MG63 (cell line): ENCODE measurements at regions not wholly inside any gene's neighbourhood (a gene's known extent, or its start where the extent isn't known, plus 50 kb on each side); places are given as distances from the start of the nearest gene placed in this dataset.

ENCODE experiments used
- DNase-seq: peaks from one replicate; pipeline ENCODE4 v3.0.0-alpha.2; 2020
- H3K27me3 ChIP-seq: fragments of 250-450 bp; sonication (Bioruptor Pico); 2 replicates; pipeline ENCODE4 v1.5.1; 2020; ENCODE audit warnings: mild to moderate bottlenecking, moderate library complexity
- H3K36me3 ChIP-seq: fragments of 250-450 bp; sonication (Bioruptor Pico); 2 replicates; pipeline ENCODE4 v1.5.1; 2020; ENCODE audit warnings: mild to moderate bottlenecking, moderate library complexity
- H3K4me3 ChIP-seq: fragments of 250-450 bp; sonication (Bioruptor Pico); 2 replicates; pipeline ENCODE4 v1.5.1; 2020; ENCODE audit warnings: mild to moderate bottlenecking, moderate library complexity
- H3K9me3 ChIP-seq: fragments of 250-450 bp; sonication (Bioruptor Pico); 2 replicates; pipeline ENCODE4 v1.5.1; 2020; ENCODE audit warnings: mild to moderate bottlenecking, moderate library complexity

DNA sequence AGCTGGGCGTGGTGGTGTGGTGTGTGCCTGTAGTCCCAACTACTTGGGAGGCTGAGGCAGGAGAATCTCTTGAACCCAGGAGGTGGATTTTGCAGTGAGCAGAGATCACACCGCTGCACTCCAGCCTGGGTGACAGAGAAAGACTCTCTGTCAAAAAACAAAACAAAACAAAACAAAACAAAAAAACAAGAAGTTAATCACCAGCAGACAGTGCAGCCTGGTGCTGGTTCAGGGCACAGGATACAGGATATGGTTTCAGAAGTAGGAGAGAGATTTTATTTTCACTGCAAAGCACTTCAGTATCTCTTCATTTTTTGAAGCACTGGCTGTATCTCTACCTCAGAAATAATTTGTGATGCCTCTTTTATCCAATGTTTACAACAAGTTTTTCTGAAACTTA lies 1222.9 kb upstream of the PRKX start:
- Histone ChIP-seq H3K27me3 (no peaks in the 10 kb centered on the region), H3K4me3 (no peak overlapping the region), H3K9me3 (no peaks in the 10 kb centered on the region), H3K36me3 (no peaks in the 10 kb centered on the region)
- no peak for DNase-seq

DNA sequence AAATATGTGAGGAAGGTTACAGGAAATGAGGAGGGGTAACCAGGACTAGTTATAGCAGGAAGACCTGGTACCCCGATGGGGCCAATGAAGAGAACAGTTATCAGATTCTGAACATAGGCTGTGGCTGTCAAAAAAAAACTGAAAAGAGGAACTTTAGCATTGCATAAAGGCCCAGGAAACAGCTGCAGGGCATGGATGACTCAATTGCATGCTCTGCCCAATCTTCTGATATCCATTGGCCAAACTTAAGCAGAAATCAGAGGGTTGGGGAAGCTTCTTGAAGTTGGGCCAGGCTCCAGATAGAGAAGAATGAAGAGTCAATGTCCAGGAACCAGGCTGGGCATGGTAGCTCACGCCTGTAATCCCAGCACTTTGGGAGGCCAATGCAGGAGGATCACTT lies 1222.4 kb upstream of the PRKX start:
- no peaks in the 10 kb centered on the region for H3K36me3 ChIP-seq
- H3K27me3 ChIP-seq = no peaks in the 10 kb centered on the region
- peak; percentile 0 for DNase-seq
- H3K4me3 ChIP-seq = no peak overlapping the region
- no peaks in the 10 kb centered on the region for H3K9me3 ChIP-seq

DNA sequence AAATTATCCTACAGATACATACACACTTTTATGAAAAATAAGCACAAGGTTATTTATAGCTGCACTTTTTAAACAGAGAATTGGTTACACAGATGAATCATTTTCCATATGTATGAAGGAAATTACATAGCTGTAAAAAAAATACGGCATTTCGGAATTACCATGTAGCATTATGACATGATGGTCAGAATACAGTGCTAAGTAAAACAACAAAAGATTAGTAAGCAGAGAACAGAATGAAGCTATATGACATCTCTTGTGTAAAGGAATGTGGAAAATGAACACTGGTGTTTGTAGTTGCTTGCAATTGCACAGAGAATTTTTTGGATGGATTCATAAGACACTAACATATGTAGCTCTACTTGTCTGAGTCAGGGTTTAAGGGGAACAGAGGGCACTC lies 1222.0 kb upstream of the PRKX start:
- H3K4me3 ChIP-seq = no peak overlapping the region
- no peak for DNase-seq
- no peaks in the 10 kb centered on the region for H3K27me3 ChIP-seq
- H3K9me3 ChIP-seq = no peaks in the 10 kb centered on the region
- H3K36me3 ChIP-seq = no peaks in the 10 kb centered on the region

DNA sequence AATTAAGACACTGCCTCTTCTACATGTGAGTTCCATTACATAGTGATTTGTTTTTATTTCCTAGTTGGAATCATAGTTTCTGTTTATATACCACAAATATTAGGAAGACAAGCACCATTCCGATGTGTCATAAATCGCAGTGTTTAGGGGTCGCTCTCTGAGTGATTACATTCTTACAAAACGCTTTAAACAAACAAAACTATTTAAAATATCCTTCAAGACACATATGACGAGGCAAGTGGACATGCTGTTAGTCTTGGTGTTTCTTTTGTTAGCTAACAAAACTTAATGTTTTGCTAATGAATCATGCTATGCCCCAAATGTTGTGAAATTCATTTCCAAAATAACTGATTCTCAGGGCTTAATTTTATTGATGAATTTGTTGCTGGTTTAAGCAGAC lies 1219.3 kb upstream of the PRKX start:
- Histone ChIP-seq H3K9me3 (no peaks in the 10 kb centered on the region), H3K4me3 (no peak overlapping the region), H3K27me3 (no peaks in the 10 kb centered on the region), H3K36me3 (no peaks in the 10 kb centered on the region)
- no peak for DNase-seq

DNA sequence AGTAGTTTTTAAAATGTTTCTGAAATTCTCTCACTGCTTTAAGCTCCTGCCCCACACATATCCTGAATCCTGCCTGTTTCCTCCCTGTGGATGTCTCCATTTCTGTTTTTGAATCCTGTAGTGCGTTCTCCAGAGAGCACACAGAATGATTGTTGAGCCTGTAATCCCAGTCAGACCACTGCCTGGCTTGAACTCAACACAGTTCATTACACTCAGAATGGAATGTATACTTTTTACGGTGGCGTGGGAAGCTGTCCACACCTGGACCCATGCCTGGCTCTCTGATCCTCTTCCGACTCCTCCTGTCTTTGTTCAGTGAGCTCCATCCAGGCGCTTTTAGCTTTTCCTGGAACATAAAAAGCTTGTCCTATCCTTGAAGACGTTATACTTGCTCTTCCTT lies 1217.0 kb upstream of the PRKX start:
- Histone ChIP-seq H3K9me3 (no peaks in the 10 kb centered on the region), H3K36me3 (no peaks in the 10 kb centered on the region), H3K27me3 (no peaks in the 10 kb centered on the region), H3K4me3 (no peak overlapping the region)
- DNase-seq = no peak

DNA sequence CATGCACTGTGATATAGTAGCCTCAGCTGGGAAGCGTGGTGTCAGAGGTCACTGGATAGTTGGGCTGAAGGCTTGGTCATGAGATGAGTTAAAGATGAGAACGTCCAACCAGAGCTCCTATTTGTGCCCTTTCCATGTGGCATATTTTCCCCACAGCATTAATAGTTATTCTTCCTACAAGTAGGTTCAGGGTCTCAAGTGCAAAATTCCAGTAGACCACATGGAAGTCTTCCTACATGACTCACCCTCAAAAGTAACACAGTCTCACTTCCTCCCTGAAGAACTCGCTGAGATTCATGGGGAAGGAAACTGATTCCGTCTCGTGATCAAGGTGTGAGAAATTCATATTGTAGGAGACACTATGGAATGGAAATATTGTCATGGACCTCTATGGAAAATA lies 1212.5 kb upstream of the PRKX start:
- Histone ChIP-seq H3K9me3 (no peaks in the 10 kb centered on the region), H3K36me3 (no peaks in the 10 kb centered on the region), H3K4me3 (no peak overlapping the region), H3K27me3 (no peaks in the 10 kb centered on the region)
- DNase-seq = no peak

DNA sequence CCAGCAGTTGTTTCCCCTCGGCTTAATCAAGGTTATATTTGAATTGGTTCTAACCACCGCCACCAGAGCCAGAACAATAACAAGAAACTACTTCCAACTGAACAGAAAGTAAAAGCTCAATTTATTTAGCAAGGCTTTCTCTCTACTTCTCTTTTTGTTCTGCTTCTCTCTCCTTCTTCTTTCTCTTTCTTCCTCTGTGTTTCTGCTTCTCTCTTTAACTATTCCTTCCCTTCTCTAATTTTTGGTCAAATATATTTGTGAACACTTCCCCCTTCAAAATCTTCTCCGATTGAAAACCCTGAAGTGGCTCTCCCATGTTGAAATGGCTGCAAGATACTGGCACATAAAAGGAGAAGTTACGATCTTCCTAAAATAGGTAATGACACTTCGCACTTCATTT lies 1195.9 kb upstream of the PRKX start:
- Histone ChIP-seq H3K27me3 (no peaks in the 10 kb centered on the region), H3K4me3 (no peak overlapping the region), H3K36me3 (no peaks in the 10 kb centered on the region), H3K9me3 (no peaks in the 10 kb centered on the region)
- no peak for DNase-seq

DNA sequence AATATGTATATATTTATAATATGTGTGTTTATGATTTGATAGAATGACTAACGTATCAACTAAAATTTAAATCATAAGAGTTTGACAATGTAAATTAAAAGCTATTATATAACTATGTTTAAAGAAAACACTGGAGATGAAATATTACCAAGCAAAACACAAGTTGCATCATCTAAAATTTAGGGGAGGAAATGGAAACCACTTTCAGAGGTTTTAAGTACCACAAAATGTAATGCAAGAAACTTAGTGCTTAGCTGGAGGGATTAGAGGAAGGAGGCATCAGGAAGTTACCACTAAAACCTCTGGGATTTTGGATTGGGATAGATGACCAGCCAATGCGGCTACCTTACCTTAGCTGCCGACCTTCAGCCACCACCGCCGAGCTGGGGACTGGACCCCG lies 1192.1 kb upstream of the PRKX start:
- H3K27me3 ChIP-seq = no peaks in the 10 kb centered on the region
- no peak overlapping the region for H3K4me3 ChIP-seq
- no peak for DNase-seq
- H3K9me3 ChIP-seq = no peaks in the 10 kb centered on the region
- no peaks in the 10 kb centered on the region for H3K36me3 ChIP-seq

DNA sequence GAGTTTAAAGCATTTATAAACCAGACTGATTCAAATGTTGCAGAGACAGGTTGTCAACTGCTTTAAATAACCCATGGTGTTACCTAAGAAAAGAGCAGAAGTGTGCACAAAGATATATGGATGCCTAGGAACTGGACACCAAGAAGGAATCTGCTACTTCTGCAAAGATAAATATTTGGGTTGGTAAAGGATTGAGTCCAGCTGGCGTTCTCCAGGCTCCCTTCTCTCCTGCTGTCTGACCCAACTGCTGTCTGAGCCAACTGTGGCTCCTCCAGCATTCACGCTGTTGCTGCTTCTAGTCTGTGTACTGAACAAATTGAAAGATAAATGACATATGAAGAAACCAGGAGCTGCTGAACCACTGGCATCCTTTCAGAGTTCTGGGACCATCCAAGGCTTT lies 1167.8 kb upstream of the PRKX start:
- H3K9me3 ChIP-seq = no peaks in the 10 kb centered on the region

DNA sequence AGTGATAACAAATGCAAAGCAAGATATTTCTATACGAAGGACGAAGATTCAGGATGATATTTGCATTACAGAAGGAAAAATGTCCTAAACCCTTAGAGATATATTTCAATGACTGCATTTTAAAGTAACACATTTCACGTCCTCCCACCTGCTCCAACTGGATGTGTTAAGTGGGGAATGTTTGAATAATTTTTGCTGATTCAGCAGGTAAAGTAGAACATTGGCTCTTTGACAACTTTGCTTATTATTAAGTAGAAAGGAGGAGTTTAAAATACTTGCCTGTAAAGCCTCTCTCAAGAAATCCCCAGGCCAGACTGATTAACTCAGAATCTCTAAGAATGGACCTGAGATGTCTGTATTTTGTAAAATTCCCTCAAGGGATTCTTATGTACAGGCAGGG lies 1165.2 kb upstream of the PRKX start:
- DNase-seq = no peak
- no peaks in the 10 kb centered on the region for H3K36me3 ChIP-seq
- no peak overlapping the region for H3K4me3 ChIP-seq
- no peaks in the 10 kb centered on the region for H3K9me3 ChIP-seq
- no peaks in the 10 kb centered on the region for H3K27me3 ChIP-seq

More for the DNA sequence above, 1167.8 kb upstream of the PRKX start:
- no peak for DNase-seq
- Histone ChIP-seq H3K27me3 (no peaks in the 10 kb centered on the region), H3K36me3 (no peaks in the 10 kb centered on the region), H3K4me3 (no peak overlapping the region)

DNA sequence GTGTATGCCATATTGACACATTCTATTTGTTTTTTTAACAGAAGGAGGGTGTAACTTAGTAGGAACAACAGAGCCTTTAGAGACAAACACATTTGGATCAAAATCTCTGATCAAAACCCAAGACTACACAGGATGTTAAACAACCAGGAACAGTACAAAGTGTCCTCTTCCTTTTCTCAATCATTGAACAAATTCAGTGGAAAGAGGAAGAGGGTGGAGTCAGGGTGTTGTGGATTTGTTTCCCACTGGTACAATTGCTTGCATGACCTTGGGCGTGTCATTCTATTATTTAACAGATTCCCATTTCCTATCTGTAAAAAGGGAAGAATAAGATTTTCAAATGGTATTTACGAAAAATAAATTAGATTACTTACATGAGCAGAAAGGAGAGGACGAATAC lies 1162.8 kb upstream of the PRKX start:
- Histone ChIP-seq H3K9me3 (no peaks in the 10 kb centered on the region), H3K27me3 (no peaks in the 10 kb centered on the region), H3K36me3 (no peaks in the 10 kb centered on the region), H3K4me3 (no peak overlapping the region)
- DNase-seq = no peak

DNA sequence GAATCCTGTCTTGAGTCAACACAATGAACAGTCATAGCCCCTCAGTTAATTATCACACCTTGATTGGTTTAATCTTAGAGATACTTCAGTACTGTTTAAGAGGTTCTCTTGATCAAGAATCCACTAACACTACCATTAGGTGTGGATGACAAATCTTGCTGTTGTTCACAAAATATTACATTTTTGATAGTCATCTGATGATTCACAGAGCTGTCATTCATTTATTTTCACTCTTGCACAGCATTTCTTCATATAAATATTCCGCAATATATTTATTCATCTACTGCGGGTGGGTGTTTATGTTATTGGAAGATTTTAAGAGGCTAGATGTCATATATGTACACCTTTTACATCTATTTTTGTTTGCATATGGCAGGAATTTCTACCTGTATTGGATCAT lies 1138.1 kb upstream of the PRKX start:
- no peaks in the 10 kb centered on the region for H3K27me3 ChIP-seq
- H3K36me3 ChIP-seq = no peaks in the 10 kb centered on the region
- H3K4me3 ChIP-seq = no peak overlapping the region
- no peak for DNase-seq
- no peaks in the 10 kb centered on the region for H3K9me3 ChIP-seq

DNA sequence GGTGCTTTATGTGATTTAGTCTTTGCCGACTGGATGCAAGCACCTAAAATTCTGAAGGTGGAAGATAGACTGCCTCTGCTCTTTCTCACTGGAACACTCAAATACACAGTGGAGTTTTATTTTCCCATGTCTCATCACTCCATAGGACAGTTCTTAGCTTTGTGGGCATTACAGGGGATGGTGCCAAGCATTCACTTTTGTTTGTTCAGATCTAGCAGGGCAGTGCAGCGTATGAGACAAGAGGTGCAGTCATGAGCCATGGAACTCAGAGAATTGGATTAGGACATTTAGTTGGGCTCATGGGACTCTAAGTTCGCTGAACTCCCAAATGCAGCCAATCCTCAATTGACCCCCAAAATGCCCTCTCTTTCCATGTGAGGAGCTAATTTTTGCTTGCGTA lies 1136.9 kb upstream of the PRKX start:
- H3K27me3 ChIP-seq = no peaks in the 10 kb centered on the region
- no peak for DNase-seq
- H3K36me3 ChIP-seq = no peaks in the 10 kb centered on the region
- H3K4me3 ChIP-seq = no peak overlapping the region
- no peaks in the 10 kb centered on the region for H3K9me3 ChIP-seq

DNA sequence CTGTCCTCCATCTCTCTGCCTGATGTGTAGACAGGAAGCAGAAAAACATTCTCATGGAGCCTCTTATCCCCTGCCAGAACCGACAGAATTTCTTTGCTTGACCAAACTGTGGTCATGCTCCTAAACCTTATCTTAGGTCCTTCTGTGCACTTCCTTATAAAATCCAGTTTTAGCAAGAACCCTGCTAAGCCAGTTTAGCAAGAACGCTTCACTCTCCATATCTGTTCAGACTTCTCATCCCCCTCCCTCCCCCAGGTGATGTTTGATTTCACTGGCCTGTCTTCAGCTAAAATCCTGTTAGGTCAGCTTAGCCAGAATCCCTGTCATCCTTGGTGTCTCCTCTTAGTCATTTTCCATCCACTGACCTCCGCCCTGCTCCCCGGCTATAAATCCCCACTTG lies 1130.9 kb upstream of the PRKX start:
- no peak overlapping the region for H3K4me3 ChIP-seq
- H3K9me3 ChIP-seq = no peaks in the 10 kb centered on the region
- no peak for DNase-seq
- H3K27me3 ChIP-seq = no peaks in the 10 kb centered on the region
- no peaks in the 10 kb centered on the region for H3K36me3 ChIP-seq

DNA sequence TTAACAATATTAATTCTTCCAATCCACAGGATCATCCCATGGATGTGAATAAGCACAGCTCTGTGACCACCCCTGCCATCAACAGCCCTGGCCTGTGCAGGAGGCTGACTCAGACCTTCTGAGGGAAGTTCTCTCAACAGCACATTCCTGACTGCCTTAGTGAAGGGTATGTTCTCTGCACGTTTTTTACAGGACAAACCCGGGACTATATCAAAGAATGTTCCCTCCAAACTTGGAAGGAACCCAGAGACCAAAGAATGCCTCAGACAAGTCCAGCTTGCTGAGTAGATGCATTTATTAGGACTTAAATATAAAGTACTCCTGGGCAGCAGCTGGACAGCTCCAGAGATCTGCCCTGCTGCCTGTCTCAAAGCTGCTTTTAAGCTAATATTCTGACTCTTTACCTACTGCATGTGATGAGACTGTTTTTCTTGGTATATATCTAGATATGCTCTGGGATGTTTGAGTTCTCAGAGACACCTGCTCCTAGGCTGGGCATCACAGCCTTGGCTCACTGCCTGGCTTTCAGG lies 1127.8 kb upstream of the PRKX start:
- Histone ChIP-seq H3K36me3 (no peaks in the 10 kb centered on the region), H3K9me3 (no peaks in the 10 kb centered on the region), H3K4me3 (no peak overlapping the region), H3K27me3 (no peaks in the 10 kb centered on the region)
- DNase-seq = no peak

DNA sequence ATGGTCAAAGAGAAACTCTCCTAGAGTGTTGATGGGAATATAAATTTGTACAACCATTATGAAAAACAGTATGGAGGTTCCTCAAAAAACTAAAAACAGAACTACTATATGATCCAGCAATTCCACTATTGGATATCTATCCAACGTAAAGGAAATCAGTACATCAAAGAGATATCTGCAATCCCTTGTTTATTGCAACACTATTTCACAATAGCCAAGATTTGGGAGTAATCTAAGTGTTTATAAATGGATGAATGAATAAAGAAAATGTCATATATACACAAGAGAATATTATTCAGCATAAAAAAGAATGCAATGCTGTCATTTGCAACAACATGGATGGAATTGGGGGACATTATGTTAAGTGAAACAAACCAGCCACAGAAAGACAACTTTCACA lies 1118.1 kb upstream of the PRKX start:
- no peak for DNase-seq
- H3K9me3 ChIP-seq = no peaks in the 10 kb centered on the region
- no peaks in the 10 kb centered on the region for H3K27me3 ChIP-seq
- H3K36me3 ChIP-seq = no peaks in the 10 kb centered on the region
- no peak overlapping the region for H3K4me3 ChIP-seq

DNA sequence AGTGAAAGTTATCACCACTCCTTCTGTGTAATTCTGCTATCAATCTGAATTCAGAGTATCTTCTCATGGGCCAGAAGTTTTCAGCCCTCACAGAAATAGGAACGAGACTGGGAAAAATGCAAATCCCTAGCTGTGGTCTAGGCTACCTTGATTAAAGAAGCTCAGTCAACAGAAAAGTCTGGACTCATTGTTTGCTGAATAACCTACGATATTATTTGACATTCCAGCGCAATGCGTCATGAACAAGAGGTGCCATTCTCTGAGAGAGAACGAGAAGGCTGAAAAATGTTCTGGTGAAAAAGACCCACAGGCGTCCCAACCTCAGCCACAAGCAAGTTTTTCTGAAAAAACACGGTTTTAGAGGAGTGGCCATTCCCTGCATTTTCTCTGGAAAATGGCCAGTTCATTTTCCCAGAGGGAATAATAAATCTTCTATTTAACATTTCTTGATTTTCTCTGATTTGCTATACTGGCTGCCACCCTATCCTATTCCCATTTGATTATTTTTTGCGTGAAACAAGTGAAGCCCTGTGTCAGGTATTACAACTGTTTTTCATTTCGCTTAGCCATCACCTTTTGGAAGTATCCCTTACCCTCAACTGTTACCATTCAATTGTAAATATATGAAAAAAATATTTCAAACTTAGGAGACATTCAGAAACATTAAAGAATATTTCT lies 1117.6 kb upstream of the PRKX start:
- Histone ChIP-seq H3K27me3 (no peaks in the 10 kb centered on the region), H3K36me3 (no peaks in the 10 kb centered on the region), H3K4me3 (no peak overlapping the region), H3K9me3 (no peaks in the 10 kb centered on the region)
- DNase-seq = no peak

DNA sequence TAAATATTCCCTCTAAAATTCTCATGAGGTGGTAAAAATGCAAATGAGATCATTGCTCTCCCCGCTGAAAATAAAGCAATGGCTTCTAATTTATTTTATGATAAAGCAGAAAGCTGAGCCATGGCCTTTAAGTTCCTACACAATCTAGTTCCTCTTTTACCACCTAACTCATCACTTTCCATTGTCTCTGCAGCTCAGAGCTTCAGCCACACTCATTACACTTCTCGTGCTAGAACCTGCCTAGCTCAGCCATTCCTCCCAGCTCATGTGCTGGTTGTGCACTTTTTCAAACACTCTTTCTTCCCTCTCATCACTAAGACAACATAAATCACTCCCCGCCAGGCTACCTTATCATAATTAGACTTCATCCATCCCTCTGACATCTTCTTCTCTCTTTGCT lies 1112.1 kb upstream of the PRKX start:
- DNase-seq = no peak
- H3K27me3 ChIP-seq = no peaks in the 10 kb centered on the region
- H3K4me3 ChIP-seq = no peak overlapping the region
- H3K9me3 ChIP-seq = no peaks in the 10 kb centered on the region
- H3K36me3 ChIP-seq = no peaks in the 10 kb centered on the region

DNA sequence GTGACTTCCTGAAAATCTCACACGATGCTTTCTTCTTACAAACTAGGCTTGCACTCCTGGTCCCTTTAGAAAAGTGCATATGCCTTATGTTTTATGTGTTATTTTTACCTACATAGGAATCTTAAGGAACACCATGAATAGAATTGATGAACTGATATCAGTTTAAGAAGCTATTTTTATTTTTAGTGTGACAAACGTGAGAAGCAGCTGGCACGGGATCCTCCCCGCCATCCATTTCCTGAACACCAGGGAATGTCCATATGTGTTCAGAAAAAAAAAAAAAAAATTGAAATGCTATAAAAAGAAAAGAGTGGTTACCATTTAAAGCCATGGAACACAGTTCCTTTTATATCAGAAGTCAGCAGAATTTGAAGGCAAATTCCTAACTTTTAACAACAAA lies 1096.1 kb upstream of the PRKX start:
- H3K36me3 ChIP-seq = no peaks in the 10 kb centered on the region
- no peak for DNase-seq
- no peaks in the 10 kb centered on the region for H3K27me3 ChIP-seq
- no peaks in the 10 kb centered on the region for H3K9me3 ChIP-seq
- no peak overlapping the region for H3K4me3 ChIP-seq
